HG02938 (cell line): ENCODE measurements at regions not wholly inside any gene's neighbourhood (a gene's known extent, or its start where the extent isn't known, plus 50 kb on each side); places are given as distances from the start of the nearest gene placed in this dataset.

Experiments used
- ATAC-seq: cut with Tn5 transposase; IDR thresholded peaks from one replicate; pipeline ENCODE4 v1.9.1; 2021; ENCODE audit warnings: mild to moderate bottlenecking, moderate library complexity; ENCODE audit not compliant: unreplicated experiment

DNA sequence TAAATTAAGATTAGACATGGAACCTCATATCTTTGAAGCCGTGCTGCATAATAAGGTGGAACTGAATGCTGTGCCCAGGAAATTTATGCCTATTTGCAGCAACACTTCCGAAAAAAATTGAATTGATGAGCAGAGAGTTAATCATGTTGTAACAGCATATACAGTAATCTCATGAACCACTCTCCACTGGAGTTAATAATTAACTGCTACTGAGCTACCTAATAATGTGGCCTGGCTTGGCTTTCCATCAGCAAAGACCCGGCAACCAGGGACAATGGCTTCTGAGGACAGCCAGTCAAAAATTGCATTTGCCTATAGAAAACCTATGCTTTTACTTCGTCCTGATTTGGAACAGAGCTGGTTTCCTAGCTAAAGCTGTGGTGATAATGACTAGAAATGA is 63.8 kb upstream of the GATB start:
- no peak for ATAC-seq

DNA sequence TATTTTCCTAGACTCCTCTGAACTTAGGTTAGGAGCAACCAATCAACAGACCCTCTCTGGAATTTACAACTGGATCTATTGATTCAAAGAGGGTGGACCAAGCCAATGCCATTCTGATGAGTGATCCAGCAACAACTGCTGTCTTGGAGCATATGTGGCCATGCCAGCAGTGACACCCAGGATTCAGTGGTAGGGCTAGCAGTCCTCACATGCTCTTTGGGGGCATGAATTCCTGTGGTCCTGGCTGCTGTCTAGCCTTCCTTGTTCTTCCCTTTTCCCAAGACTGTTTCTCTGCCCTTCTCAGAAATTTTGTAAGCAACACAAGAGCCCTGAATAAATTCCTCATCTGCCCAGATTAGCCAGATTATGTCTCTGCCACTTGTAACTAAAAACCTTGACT is 61.5 kb upstream of the GATB start:
- ATAC-seq = no peak

DNA sequence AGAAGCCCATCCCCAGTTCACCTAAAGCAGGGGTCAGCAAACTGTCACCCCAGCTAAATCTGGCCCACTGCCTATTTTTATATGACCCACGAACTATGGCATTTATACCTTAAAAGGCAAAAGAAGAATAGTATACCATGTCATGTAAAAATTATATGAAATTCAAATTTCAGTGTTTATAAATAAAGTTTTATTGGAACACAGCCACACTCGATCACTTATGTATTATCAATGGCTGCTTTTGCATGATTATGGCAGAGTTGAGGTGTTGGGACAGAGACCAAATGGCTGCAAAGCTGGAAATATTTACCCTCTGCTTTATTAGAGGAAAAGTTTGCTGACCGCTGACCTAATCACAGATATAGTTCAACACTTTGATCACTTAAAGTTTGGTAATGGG is 59.2 kb upstream of the GATB start:
- ATAC-seq = no peak

DNA sequence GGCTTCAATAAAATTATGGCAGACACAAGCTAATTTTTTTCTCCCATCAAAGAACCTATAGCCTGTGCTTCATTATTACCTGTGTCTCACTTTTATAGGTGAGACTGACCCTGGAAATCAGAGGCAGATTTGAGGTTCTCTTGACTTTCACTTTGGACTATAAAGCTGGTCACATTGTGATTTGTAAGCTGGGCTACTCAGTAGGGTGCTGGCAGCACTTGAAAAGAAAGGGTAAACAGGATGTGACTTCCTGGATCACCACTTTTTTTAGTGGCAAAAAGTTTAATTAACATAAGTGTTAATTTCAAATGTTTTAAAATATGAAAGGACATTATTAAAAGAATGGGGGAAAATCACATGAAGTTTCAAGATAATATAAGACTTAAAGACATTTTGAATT is 50.6 kb upstream of the GATB start:
- no peak for ATAC-seq
